Testis (tissue), 2 donors: ENCODE measurements at regions not wholly inside any gene's neighbourhood (a gene's known extent, or its start where the extent isn't known, plus 50 kb on each side); places are given as distances from the start of the nearest gene placed in this dataset.

Experiments
- POLR2A ChIP-seq: fragments of 450-650 bp; IDR thresholded peaks from one replicate; pipeline ENCODE4 v1.6.1; 2017; ENCODE audit warnings: antibody characterized with exemption, mild to moderate bottlenecking, moderate library complexity
- TF ChIP-seq, protein P1 (sequence below), 3 experiments: fragments of 450-650 bp in 2 of 3; fragments of 200-600 bp in 1 of 3; sonication (generic) in 1 of 3; IDR thresholded peaks; one replicate each; pipeline ENCODE4 v1.5.1; 2016 to 2019; ENCODE audit warnings: antibody characterized with exemption in 3 of 3, mild to moderate bottlenecking in 2 of 3, moderate library complexity in 1 of 3

DNA sequence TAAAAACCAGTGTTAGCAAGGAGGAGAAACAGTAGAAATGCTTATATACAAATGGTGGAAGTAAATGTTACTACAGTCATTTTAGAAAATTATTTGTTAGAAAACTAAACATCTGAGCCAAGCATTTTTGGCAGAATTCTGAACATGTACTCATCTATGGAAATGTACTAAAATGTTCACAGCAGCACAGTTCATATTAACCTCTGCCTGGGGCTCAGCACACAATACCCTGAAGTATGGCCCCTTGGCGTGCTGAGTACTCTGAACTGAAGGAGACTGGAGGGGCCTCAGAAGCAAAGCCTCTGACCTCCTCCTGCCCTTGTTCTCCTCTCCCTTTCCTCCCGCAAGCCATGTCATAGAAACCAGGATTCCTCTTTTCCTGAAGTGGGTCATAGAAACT is 66.2 kb upstream of the RALGAPA2 start:
- TF ChIP-seq, protein P1, sequence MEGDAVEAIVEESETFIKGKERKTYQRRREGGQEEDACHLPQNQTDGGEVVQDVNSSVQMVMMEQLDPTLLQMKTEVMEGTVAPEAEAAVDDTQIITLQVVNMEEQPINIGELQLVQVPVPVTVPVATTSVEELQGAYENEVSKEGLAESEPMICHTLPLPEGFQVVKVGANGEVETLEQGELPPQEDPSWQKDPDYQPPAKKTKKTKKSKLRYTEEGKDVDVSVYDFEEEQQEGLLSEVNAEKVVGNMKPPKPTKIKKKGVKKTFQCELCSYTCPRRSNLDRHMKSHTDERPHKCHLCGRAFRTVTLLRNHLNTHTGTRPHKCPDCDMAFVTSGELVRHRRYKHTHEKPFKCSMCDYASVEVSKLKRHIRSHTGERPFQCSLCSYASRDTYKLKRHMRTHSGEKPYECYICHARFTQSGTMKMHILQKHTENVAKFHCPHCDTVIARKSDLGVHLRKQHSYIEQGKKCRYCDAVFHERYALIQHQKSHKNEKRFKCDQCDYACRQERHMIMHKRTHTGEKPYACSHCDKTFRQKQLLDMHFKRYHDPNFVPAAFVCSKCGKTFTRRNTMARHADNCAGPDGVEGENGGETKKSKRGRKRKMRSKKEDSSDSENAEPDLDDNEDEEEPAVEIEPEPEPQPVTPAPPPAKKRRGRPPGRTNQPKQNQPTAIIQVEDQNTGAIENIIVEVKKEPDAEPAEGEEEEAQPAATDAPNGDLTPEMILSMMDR (IDR thresholded peaks at IDR 0.05), result no peak
- no peak for TF ChIP-seq POLR2A
